A549 (cell line): ENCODE measurements at regions not wholly inside any gene's neighbourhood (a gene's known extent, or its start where the extent isn't known, plus 50 kb on each side); places are given as distances from the start of the nearest gene placed in this dataset.

Experiments
- CEBPB ChIP-seq, 2 experiments: fragments of >200 bp in 1 of 2; sonication (Bioruptor Twin) in 1 of 2; formaldehyde crosslinking in 1 of 2; IDR thresholded peaks; 2 replicates each; pipeline ENCODE4 v1.6.1; 2012 to 2016
- CTCF ChIP-seq: fragments of >200 bp; sonication (Bioruptor Twin); formaldehyde crosslinking; IDR thresholded peaks from 3 replicates; pipeline ENCODE4 v1.5.1; 2016
- FOXS1 ChIP-seq: fragments of 250-450 bp; sonication (Bioruptor Pico); IDR thresholded peaks from 2 replicates; pipeline ENCODE4 v1.5.0; 2020; ENCODE audit warnings: mild to moderate bottlenecking, moderate library complexity
- POLR2A ChIP-seq: IDR thresholded peaks from 2 replicates; pipeline ENCODE4 v1.6.1; 2012; ENCODE audit warnings: mild to moderate bottlenecking, low read length
- SREBF2 ChIP-seq: fragments of 450-650 bp; IDR thresholded peaks from 2 replicates; pipeline ENCODE4 v1.6.1; 2014; ENCODE audit warnings: mild to moderate bottlenecking, moderate library complexity

- no peak for TF ChIP-seq POLR2A
- no peak for TF ChIP-seq CTCF
- TF ChIP-seq FOXS1 (CRISPR knock-in tag), result no peak
- no peak for TF ChIP-seq SREBF2
- no peak for TF ChIP-seq CEBPB (IDR thresholded peaks at IDR 0.05)
These were observed 448.4 kb upstream of the SLC10A2 start for GRCh38 chr13:103514619-103515018.
